WTC11 (cell line): ENCODE measurements at regions not wholly inside any gene's neighbourhood (a gene's known extent, or its start where the extent isn't known, plus 50 kb on each side); places are given as distances from the start of the nearest gene placed in this dataset.

Experiments used
- ATAC-seq: fragments of 200-7000 bp; cut with Tn5 transposase; 2 replicates; pipeline ENCODE4 v1.10.0; 2021; ENCODE audit warnings: mild to moderate bottlenecking, moderate library complexity
- CTCF ChIA-PET: fragments of 300-600 bp; sonication (Branson Sonifier 250); formaldehyde crosslinking; loops from one replicate; lab custom pipeline; 2021; ENCODE audit warnings: antibody characterized with exemption; lab: Charles Lee
- POLR2A ChIA-PET: fragments of 350-600 bp; sonication (Branson Sonifier 250); formaldehyde crosslinking; loops from one replicate; lab custom pipeline; 2021; ENCODE audit warnings: antibody characterized with exemption; lab: Charles Lee
- DNase-seq: peaks from one replicate; pipeline ENCODE4 v3.0.0; 2021; ENCODE audit warnings: low spot score
- H3K27ac Mint-ChIP-seq: 2 replicates; pipeline ENCODE4 v1.8.0; 2021; ENCODE audit warnings: mixed read lengths
- H3K27me3 Mint-ChIP-seq: 2 replicates; pipeline ENCODE4 v1.8.0; 2021; ENCODE audit warnings: low read depth, mild to moderate bottlenecking, moderate library complexity, mixed read lengths
- H3K36me3 Mint-ChIP-seq: 2 replicates; pipeline ENCODE4 v1.8.0; 2021; ENCODE audit warnings: mixed read lengths
- H3K4me1 Mint-ChIP-seq: 2 replicates; pipeline ENCODE4 v1.8.0; 2022; ENCODE audit warnings: mixed read lengths
- H3K4me3 Mint-ChIP-seq: 2 replicates; pipeline ENCODE4 v1.8.0; 2021; ENCODE audit warnings: mild to moderate bottlenecking, moderate library complexity, mixed read lengths
- H3K9me3 Mint-ChIP-seq: 2 replicates; pipeline ENCODE4 v1.8.0; 2021; ENCODE audit warnings: mixed read lengths
- AR ChIP-seq: fragments of 250-450 bp; sonication (Bioruptor Pico); IDR thresholded peaks from 2 replicates; pipeline ENCODE4 v1.9.0; 2021; ENCODE audit warnings: mild to moderate bottlenecking
- CREM ChIP-seq: sonication (generic); formaldehyde crosslinking; IDR thresholded peaks from 2 replicates; pipeline ENCODE4 v1.8.1; 2022; ENCODE audit warnings: mild to moderate bottlenecking, missing genetic modification reagents, moderate library complexity
- CTCF ChIP-seq: fragments of 200-600 bp; IDR thresholded peaks from 2 replicates; pipeline ENCODE4 v1.8.0; 2022; ENCODE audit warnings: antibody characterized with exemption
- E2F1 ChIP-seq: sonication (generic); formaldehyde crosslinking; IDR thresholded peaks from 2 replicates; pipeline ENCODE4 v1.8.0; 2022; ENCODE audit warnings: mild to moderate bottlenecking, missing genetic modification reagents
- E2F4 ChIP-seq: sonication (generic); formaldehyde crosslinking; IDR thresholded peaks from 2 replicates; pipeline ENCODE4 v1.8.1; 2022; ENCODE audit warnings: low read depth, mild to moderate bottlenecking, moderate library complexity, missing genetic modification reagents, borderline replicate concordance
- E2F5 ChIP-seq: sonication (generic); formaldehyde crosslinking; IDR thresholded peaks from 2 replicates; pipeline ENCODE4 v1.8.1; 2022; ENCODE audit warnings: mild to moderate bottlenecking, moderate library complexity, missing genetic modification reagents
- ELF4 ChIP-seq: sonication (generic); formaldehyde crosslinking; IDR thresholded peaks from 2 replicates; pipeline ENCODE4 v1.8.1; 2022; ENCODE audit warnings: low read depth, mild to moderate bottlenecking, moderate library complexity, missing genetic modification reagents
- EMX1 ChIP-seq: fragments of 250-450 bp; sonication (Bioruptor Pico); IDR thresholded peaks from 2 replicates; pipeline ENCODE4 v1.8.0; 2021; ENCODE audit warnings: mild to moderate bottlenecking
- FOXJ3 ChIP-seq: sonication (generic); formaldehyde crosslinking; IDR thresholded peaks from 2 replicates; pipeline ENCODE4 v1.9.0; 2021; ENCODE audit warnings: missing genetic modification reagents, mild to moderate bottlenecking, borderline replicate concordance
- GRHL2 ChIP-seq: fragments of 250-450 bp; sonication (Bioruptor Pico); IDR thresholded peaks from 2 replicates; pipeline ENCODE4 v1.8.0; 2022; ENCODE audit warnings: mild to moderate bottlenecking, moderate library complexity; ENCODE audit not compliant: insufficient replicate concordance, severe bottlenecking
- JUN ChIP-seq: sonication (generic); formaldehyde crosslinking; IDR thresholded peaks from 2 replicates; pipeline ENCODE4 v1.8.0; 2023; ENCODE audit warnings: mild to moderate bottlenecking, missing genetic modification reagents
- MAX ChIP-seq: sonication (generic); formaldehyde crosslinking; IDR thresholded peaks from 2 replicates; pipeline ENCODE4 v1.8.0; 2022; ENCODE audit warnings: mild to moderate bottlenecking, missing genetic modification reagents
- NR1H2 ChIP-seq: sonication (generic); formaldehyde crosslinking; IDR thresholded peaks from 2 replicates; pipeline ENCODE4 v1.9.0; 2021; ENCODE audit warnings: mild to moderate bottlenecking, moderate library complexity, missing genetic modification reagents
- PRDM15 ChIP-seq: sonication (generic); formaldehyde crosslinking; IDR thresholded peaks from 2 replicates; pipeline ENCODE4 v1.8.0; 2022; ENCODE audit warnings: missing genetic modification reagents
- PRRX2 ChIP-seq: fragments of 250-450 bp; sonication (Bioruptor Pico); IDR thresholded peaks from 2 replicates; pipeline ENCODE4 v1.8.0; 2021; ENCODE audit warnings: mild to moderate bottlenecking
- RORB ChIP-seq: fragments of 250-450 bp; sonication (Bioruptor Pico); IDR thresholded peaks from 2 replicates; pipeline ENCODE4 v1.9.0; 2021; ENCODE audit warnings: mild to moderate bottlenecking
- ZMAT4 ChIP-seq: fragments of 250-450 bp; sonication (Bioruptor Pico); IDR thresholded peaks from 2 replicates; pipeline ENCODE4 v1.9.0; 2021; ENCODE audit warnings: mild to moderate bottlenecking
- ZNF138 ChIP-seq: sonication (generic); formaldehyde crosslinking; conservative IDR thresholded peaks from 2 replicates; pipeline ENCODE4 v1.8.1; 2022; ENCODE audit warnings: mild to moderate bottlenecking, moderate library complexity, missing genetic modification reagents
- ZNF512 ChIP-seq: sonication (generic); formaldehyde crosslinking; IDR thresholded peaks from 2 replicates; pipeline ENCODE4 v1.8.1; 2022; ENCODE audit warnings: missing genetic modification reagents, borderline replicate concordance

- TF ChIP-seq PRDM15 (CRISPR knock-in tag) (no peak), MAX (no peak), AR (no peak), E2F5 (CRISPR knock-in tag) (no peak), ZMAT4 (no peak), ZNF512 (CRISPR knock-in tag) (no peak), E2F4 (CRISPR knock-in tag) (no peak)
Observed at GRCh38 chr4:188336891-188337290, 197.7 kb downstream of the TRIML1 start (continued).

- ChIA-PET POLR2A (no interaction called here), CTCF (no interaction called here)
- no peak overlapping the region for H3K27ac Mint-ChIP-seq
- H3K4me1 Mint-ChIP-seq = peaks cover 5% of the 10 kb centered on the region
- H3K36me3 Mint-ChIP-seq = peaks cover 7% of the 10 kb centered on the region
- ATAC-seq = peak; percentile 78
- no peak overlapping the region for H3K4me3 Mint-ChIP-seq
- H3K9me3 Mint-ChIP-seq = peaks cover 19% of the 10 kb centered on the region
- no peaks in the 10 kb centered on the region; the same call in 1 of the 2 replicates for H3K27me3 Mint-ChIP-seq
- DNase-seq = peak; percentile 19
- TF ChIP-seq NR1H2 (CRISPR knock-in tag) (no peak), PRDM15 (CRISPR knock-in tag) (no peak), ELF4 (no peak), E2F1 (CRISPR knock-in tag) (no peak), ZNF138 (CRISPR knock-in tag) (no peak), PRRX2 (CRISPR knock-in tag) (no peak), EMX1 (no peak), GRHL2 (CRISPR knock-in tag) (no peak), JUN (CRISPR knock-in tag) (no peak), FOXJ3 (CRISPR knock-in tag) (no peak), RORB (CRISPR knock-in tag) (no peak), CREM (CRISPR knock-in tag) (no peak), CTCF (no peak)
Observed at GRCh38 chr4:188341428-188341827, 202.2 kb downstream of the TRIML1 start.
